ENCODE measurements at regions not wholly inside any gene's neighbourhood (a gene's known extent, or its start where the extent isn't known, plus 50 kb on each side); places are given as distances from the start of the nearest gene placed in this dataset.
"Not testable (repeated sequence)": the region's sequence is repeated elsewhere in the genome, so short reads cannot be mapped to it uniquely, and the experiment has no call there.

- no peak for DNase-seq
These were observed 258.1 kb downstream of the C11orf87 start for GRCh38 chr11:109680127-109680526.

DNA sequence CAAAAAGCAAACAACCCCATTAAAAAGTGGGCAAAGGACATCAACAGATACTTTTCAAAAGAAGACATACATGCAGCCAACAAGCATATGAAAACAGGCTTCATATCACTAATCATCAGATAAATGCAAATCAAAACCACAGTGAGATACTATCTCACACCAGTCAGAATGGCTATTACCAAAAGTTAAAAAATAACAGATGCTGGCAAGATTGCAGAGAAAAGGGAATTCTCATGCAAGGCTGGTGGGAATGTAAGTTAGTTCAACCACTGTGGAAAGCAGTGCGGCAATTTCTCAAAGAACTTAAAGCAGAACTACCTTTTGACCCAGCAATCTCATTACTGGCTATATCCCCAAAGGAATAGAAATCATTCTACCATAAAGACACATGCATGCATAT, 260.8 kb downstream of the C11orf87 start:
- DNase-seq = not testable (repeated sequence)

DNA sequence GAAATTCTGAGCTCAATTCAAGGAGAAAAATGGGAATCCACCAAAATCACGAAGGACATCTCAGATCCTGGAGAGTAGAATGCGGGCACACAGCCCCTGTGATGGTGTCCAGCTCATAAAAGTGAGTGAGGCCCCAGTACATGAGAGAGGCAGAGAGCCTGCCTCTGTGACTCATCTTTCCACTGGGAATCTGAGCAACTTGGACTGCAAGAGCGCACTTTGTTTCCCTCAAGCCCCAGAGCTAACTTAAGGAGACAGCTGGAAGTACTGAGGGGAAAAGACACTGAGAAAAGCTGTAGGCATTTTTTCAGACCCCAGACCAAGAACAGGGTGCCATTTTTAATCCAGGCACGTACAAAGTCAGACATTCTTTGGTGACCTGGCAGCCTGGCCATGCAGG, 273.7 kb downstream of the C11orf87 start:
- DNase-seq = no peak

- DNase-seq = no peak
These were observed 274.4 kb downstream of the C11orf87 start for GRCh38 chr11:109696191-109696897.

GRCh38 chr11:109697140-109697843, 275.3 kb downstream of the C11orf87 start:
- no peak for DNase-seq

DNA sequence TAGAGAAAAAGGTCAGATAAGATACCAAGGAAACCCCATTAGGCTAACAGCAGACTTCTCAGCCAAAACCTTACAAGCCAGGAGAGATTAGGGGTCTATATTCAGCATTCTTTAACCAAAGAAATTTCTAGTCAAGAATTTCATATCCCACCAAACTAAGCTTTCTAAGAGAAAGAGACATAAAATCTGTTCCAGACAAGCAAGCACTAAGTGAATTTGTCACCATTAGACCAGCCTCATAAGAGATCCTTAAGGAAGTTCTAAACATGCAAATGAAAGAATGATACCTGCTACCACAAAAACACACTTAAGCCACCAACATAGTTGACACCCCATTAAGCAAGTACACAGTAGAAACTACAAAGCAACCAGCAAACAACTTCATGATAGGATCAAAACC, 276.2 kb downstream of the C11orf87 start:
- no peak for DNase-seq

DNA sequence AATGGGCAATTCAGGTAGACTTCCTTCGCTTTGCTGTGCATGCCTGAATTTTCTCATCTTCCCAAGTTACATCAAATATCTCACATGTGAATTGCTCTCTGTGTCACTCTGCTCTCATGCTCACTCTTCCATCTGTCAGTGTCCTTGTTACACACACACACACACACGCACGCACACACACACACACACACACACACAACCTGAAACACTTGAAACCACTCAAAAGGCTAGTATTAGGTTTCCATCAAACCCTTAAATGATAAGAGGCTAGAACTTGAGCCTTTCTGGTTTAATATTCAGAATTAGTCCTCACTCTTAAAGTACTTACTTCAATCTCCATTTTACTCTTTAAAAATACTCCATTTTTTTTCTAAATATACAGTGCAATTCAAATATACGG, 282.4 kb downstream of the C11orf87 start:
- DNase-seq = no peak

- no peak for DNase-seq
These were observed 285.0 kb downstream of the C11orf87 start for GRCh38 chr11:109706945-109707344.

GRCh38 chr11:109707411-109707810, 285.4 kb downstream of the C11orf87 start:
- DNase-seq = no peak

- no peak for DNase-seq
These were observed 286.2 kb downstream of the C11orf87 start for GRCh38 chr11:109708184-109708583.

DNA sequence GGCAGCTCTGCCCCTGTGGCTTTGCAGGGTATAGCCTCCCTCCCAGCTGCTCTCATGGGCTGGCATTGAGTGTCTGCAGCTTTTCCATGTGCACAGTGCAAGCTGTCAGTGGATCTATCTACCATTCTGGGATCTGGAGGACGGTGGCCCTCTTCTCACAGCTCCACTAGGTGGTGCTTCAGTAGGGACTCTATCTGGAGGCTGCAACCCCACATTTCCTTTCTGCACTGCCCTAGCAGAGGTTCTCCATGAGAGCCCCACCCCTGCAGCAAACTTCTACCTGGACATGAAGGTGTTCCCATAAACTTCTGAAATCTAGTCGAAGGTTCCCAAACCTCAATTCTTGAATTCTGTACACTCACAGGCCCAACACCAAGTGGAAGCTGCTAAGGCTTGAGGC, 292.5 kb downstream of the C11orf87 start:
- not testable (repeated sequence) for DNase-seq

- DNase-seq = not testable (repeated sequence)
These were observed 293.4 kb downstream of the C11orf87 start for GRCh38 chr11:109715424-109715823.

GRCh38 chr11:109726061-109726460, 304.1 kb downstream of the C11orf87 start:
- DNase-seq = no peak

- DNase-seq = no peak
These were observed 306.1 kb downstream of the C11orf87 start for GRCh38 chr11:109728056-109728455.

- no peak for DNase-seq
These were observed 307.8 kb downstream of the C11orf87 start for GRCh38 chr11:109729761-109730160.

DNA sequence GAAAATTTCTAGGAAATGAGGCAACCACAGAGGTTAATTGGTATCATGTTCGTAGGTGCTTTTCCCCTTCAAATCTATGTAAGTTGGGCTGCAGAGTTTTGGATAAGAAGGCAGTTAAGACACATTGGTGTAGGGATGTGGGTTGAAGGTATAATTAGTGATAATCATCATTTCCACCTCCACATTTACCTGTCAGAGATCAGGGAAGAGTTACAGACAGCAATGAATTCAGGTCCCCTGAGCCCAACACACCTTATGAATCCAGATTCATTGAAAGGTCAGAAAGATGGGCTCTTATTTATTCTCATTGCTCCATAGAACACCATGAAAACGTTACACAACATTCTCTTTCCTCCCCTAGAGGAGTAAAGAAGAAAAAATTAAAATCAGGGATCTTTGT, 308.7 kb downstream of the C11orf87 start:
- DNase-seq = no peak

DNA sequence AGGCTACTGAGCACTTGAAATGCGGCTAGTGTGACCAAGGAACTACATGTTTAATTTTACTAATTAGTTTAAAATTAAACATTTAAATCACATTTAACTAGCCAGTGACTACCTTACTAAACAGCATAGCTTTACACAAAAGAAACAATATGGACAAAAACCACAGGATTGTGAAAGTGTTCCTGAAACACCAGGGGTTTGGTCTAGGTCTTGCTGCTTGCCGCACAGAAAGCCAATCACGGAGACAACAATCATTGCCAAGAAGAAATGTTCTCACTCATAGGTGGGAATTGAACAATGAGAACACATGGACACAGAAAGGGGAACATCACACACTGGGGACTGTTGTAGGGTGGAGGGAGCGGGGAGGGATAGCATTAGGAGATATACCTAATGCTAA, 309.5 kb downstream of the C11orf87 start:
- no peak for DNase-seq

DNA sequence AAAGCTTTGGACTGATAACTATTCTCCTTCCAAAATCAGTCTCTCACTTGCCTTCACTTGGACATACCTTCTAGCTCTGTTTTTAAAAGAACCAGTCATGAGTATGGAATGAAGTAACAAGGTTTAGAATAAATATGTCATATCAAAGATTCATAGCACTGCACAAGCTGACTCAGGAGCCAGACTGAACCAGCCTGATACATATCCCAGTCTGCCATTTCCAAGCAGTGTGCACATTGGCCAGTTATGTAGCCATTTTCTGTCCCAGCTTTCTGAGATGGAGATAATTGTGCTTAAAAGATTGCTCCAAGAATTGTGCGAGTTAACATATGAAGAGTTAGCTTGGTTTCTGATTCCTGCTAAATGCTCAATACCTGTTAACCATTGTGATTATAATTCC, 311.3 kb downstream of the C11orf87 start:
- DNase-seq = no peak

GRCh38 chr11:109734566-109734965, 312.6 kb downstream of the C11orf87 start:
- no peak for DNase-seq

DNA sequence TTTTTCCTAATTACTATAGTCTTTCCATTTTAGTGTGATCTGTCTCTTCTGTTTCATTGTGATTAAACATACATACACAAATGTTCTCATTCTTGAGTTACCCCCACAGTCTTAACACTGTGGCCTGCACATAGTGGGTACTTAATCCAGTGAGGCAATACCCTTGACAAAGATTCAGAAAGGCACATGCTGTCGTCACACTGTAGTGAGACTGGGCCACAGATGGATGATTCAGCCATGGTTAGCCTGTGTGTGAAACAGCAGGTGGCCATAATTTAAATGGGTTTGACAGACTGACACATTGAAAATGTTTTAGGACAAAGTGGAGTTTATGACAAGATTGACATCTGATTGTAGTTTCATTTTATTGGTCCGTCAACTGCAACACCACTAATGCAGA, 313.1 kb downstream of the C11orf87 start:
- no peak for DNase-seq

- DNase-seq = no peak
These were observed 317.4 kb downstream of the C11orf87 start for GRCh38 chr11:109739379-109739778.

GRCh38 chr11:109745996-109746625, 324.1 kb downstream of the C11orf87 start:
- DNase-seq = no peak

DNA sequence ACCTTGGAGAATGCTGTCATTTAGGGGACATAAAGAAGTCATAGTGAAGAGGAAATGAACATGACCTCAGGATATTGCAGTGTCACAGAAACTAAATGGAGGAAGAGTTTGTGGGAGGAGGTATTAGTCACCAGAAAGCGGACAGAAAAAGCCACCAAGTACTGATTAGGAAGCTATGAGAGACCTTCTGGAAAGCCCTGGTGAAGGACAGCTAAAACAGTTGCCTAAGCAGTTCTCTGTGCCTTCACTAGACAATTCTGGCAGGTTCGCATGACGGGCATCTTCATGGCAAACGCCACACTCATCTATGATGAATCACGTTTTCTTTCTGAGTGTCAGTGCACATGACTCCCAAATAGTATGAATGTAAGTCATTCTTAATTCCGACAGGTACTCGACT, 325.8 kb downstream of the C11orf87 start:
- no peak for DNase-seq

GRCh38 chr11:109749476-109749875, 327.5 kb downstream of the C11orf87 start:
- DNase-seq = no peak
